Adrenal gland (tissue), 5 donors: ENCODE measurements at regions not wholly inside any gene's neighbourhood (a gene's known extent, or its start where the extent isn't known, plus 50 kb on each side); places are given as distances from the start of the nearest gene placed in this dataset.

ENCODE experiments used
- CTCF ChIP-seq, 6 experiments: fragments of 450-650 bp in 4 of 6; fragments of 200-600 bp in 2 of 6; sonication (generic) in 1 of 6; IDR thresholded peaks; 1 replicate in 5 of 6; 2 replicates in 1 of 6; pipeline versions ENCODE4 v1.5.1 to v1.8.0; 2016 to 2021; ENCODE audit warnings: antibody characterized with exemption in 6 of 6, mild to moderate bottlenecking in 2 of 6, moderate library complexity in 1 of 6
- POLR2A ChIP-seq, 2 donors: fragments of 450-650 bp; IDR thresholded peaks; one replicate each; pipeline ENCODE4 v1.6.1; 2017; ENCODE audit warnings: antibody characterized with exemption in 2 of 2, mild to moderate bottlenecking in 2 of 2, moderate library complexity in 1 of 2
- donor health status: DM: no; HTN: no; CAD: no.

- TF ChIP-seq CTCF (IDR thresholded peaks at IDR 0.05) (no peak), POLR2A (IDR thresholded peaks at IDR 0.05) (no peak)
Observed at GRCh38 chr5:106521701-106522100, 1149.0 kb downstream of the EFNA5 start.
